ENCODE measurements at regions not wholly inside any gene's neighbourhood (a gene's known extent, or its start where the extent isn't known, plus 50 kb on each side); places are given as distances from the start of the nearest gene placed in this dataset.
"Not testable (repeated sequence)": the region's sequence is repeated elsewhere in the genome, so short reads cannot be mapped to it uniquely, and the experiment has no call there.

GRCh38 chr13:24934024-24934385 lies 161.9 kb upstream of the PABPC3 start:
- not testable (repeated sequence) for TF ChIP-seq IRF9 (CRISPR knock-in tag; IDR thresholded peaks at IDR 0.05; ENCODE audit: borderline replicate concordance); ZSCAN20 (CRISPR knock-in tag; IDR thresholded peaks at IDR 0.05; ENCODE audit: borderline replicate concordance); ZNF280D (CRISPR knock-in tag; IDR thresholded peaks at IDR 0.05); KLF16 (CRISPR knock-in tag; IDR thresholded peaks at IDR 0.05); ZNF800 (CRISPR knock-in tag; IDR thresholded peaks at IDR 0.05); POLR2G (IDR thresholded peaks at IDR 0.05; ENCODE audit: low read depth, low read length); ATF3 (CRISPR knock-in tag; IDR thresholded peaks at IDR 0.05); ZFP36 (IDR thresholded peaks at IDR 0.05; ENCODE audit: borderline replicate concordance, low read depth, low read length, partially characterized antibody); TEAD3 (CRISPR knock-in tag; optimal IDR thresholded peaks at IDR 0.05; ENCODE audit: borderline replicate concordance); CTCF (CRISPR knock-in tag; IDR thresholded peaks at IDR 0.05); ZBTB44 (CRISPR knock-in tag; IDR thresholded peaks at IDR 0.05); MAFK (conservative IDR thresholded peaks at IDR 0.05 in 1 of 2, IDR thresholded peaks at IDR 0.05 in 1 of 2; ENCODE audit: low read length in 2 of 2)
